H9 (cell line): ENCODE measurements at regions not wholly inside any gene's neighbourhood (a gene's known extent, or its start where the extent isn't known, plus 50 kb on each side); places are given as distances from the start of the nearest gene placed in this dataset.

Experiments
- DNase-seq: peaks from one replicate; pipeline ENCODE4 v3.0.0-alpha.2; 2017
- H2AFZ ChIP-seq: one replicate; pipeline ENCODE4 v1.6.1; 2013; ENCODE audit warnings: mild to moderate bottlenecking, low read length, control low read depth, moderate library complexity
- H2AK5ac ChIP-seq: 2 replicates; pipeline ENCODE4 v1.6.1; 2013; ENCODE audit warnings: low read length, control low read depth, mixed read lengths; ENCODE audit not compliant: insufficient read length
- H2BK120ac ChIP-seq: one replicate; pipeline ENCODE4 v1.6.1; 2013; ENCODE audit warnings: low read depth, mild to moderate bottlenecking, low read length, control low read depth, inconsistent platforms; ENCODE audit not compliant: poor library complexity, severe bottlenecking
- H2BK12ac ChIP-seq: 2 replicates; pipeline ENCODE4 v1.6.1; 2013; ENCODE audit warnings: low read length, control low read depth, mixed read lengths, low read depth; ENCODE audit not compliant: insufficient read length
- H2BK15ac ChIP-seq: 2 replicates; pipeline ENCODE4 v1.6.1; 2013; ENCODE audit warnings: low read depth, low read length, control low read depth
- H2BK20ac ChIP-seq: one replicate; pipeline ENCODE4 v1.6.1; 2013; ENCODE audit warnings: low read depth, mild to moderate bottlenecking, low read length, control low read depth, inconsistent platforms; ENCODE audit not compliant: poor library complexity, severe bottlenecking
- H2BK5ac ChIP-seq: 2 replicates; pipeline ENCODE4 v1.6.1; 2013; ENCODE audit warnings: low read length, control low read depth, mixed read lengths; ENCODE audit not compliant: insufficient read length
- H3K14ac ChIP-seq: 2 replicates; pipeline ENCODE4 v1.6.1; 2013; ENCODE audit warnings: low read length, control low read depth; ENCODE audit not compliant: insufficient read depth
- H3K18ac ChIP-seq: 2 replicates; pipeline ENCODE4 v1.6.1; 2013; ENCODE audit warnings: low read depth, mild to moderate bottlenecking, mixed read lengths, low read length, control low read depth; ENCODE audit not compliant: insufficient read length
- H3K23ac ChIP-seq: 2 replicates; pipeline ENCODE4 v1.6.1; 2013; ENCODE audit warnings: low read length, control low read depth, mixed read lengths, low read depth; ENCODE audit not compliant: insufficient read length
- H3K23me2 ChIP-seq: 2 replicates; pipeline ENCODE4 v1.6.1; 2013; ENCODE audit warnings: low read depth, mild to moderate bottlenecking, mixed read lengths, low read length, control low read depth; ENCODE audit not compliant: insufficient read length, poor library complexity, severe bottlenecking
- H3K27ac ChIP-seq: 2 replicates; pipeline ENCODE4 v1.5.1; 2013; ENCODE audit warnings: low read length, control low read depth, mixed read lengths, low read depth; ENCODE audit not compliant: insufficient read length
- H3K27me3 ChIP-seq: 2 replicates; pipeline ENCODE4 v1.6.1; 2013; ENCODE audit warnings: low read length, control low read depth, inconsistent platforms; ENCODE audit not compliant: insufficient read depth
- H3K4ac ChIP-seq: 2 replicates; pipeline ENCODE4 v1.6.1; 2013; ENCODE audit warnings: low read depth, mild to moderate bottlenecking, control low read depth, inconsistent platforms, low read length, moderate library complexity
- H3K4me1 ChIP-seq: 2 replicates; pipeline ENCODE4 v1.6.1; 2013; ENCODE audit warnings: low read length, control low read depth, inconsistent platforms; ENCODE audit not compliant: insufficient read depth
- H3K4me2 ChIP-seq: 2 replicates; pipeline ENCODE4 v1.6.1; 2013; ENCODE audit warnings: low read length, control low read depth, mixed read lengths; ENCODE audit not compliant: insufficient read length, insufficient read depth
- H3K56ac ChIP-seq: 2 replicates; pipeline ENCODE4 v1.6.1; 2013; ENCODE audit warnings: low read depth, mild to moderate bottlenecking, mixed read lengths, low read length, control low read depth; ENCODE audit not compliant: insufficient read length
- H3K79me1 ChIP-seq: 2 replicates; pipeline ENCODE4 v1.6.1; 2013; ENCODE audit warnings: low read depth, mild to moderate bottlenecking, moderate library complexity, low read length, control low read depth, inconsistent platforms; ENCODE audit not compliant: insufficient read depth, poor library complexity, severe bottlenecking
- H3K79me2 ChIP-seq: 2 replicates; pipeline ENCODE4 v1.6.1; 2013; ENCODE audit warnings: low read length, control low read depth, inconsistent platforms; ENCODE audit not compliant: insufficient read depth
- H3K9ac ChIP-seq: 2 replicates; pipeline ENCODE4 v1.6.1; 2013; ENCODE audit warnings: low read length, control low read depth, mixed read lengths; ENCODE audit not compliant: insufficient read length; ENCODE audit errors: extremely low read depth
- H3K9me3 ChIP-seq: one replicate; pipeline ENCODE4 v1.6.1; 2013; ENCODE audit warnings: low read depth, low read length, inconsistent platforms; ENCODE audit not compliant: control insufficient read depth
- H3T11ph ChIP-seq: one replicate; pipeline ENCODE4 v1.6.1; 2013; ENCODE audit warnings: mild to moderate bottlenecking, low read length, control low read depth, inconsistent platforms
- H4K20me1 ChIP-seq: one replicate; pipeline ENCODE4 v1.6.1; 2013; ENCODE audit not compliant: control insufficient read depth, insufficient read length, insufficient read depth
- H4K5ac ChIP-seq: 2 replicates; pipeline ENCODE4 v1.6.1; 2013; ENCODE audit warnings: low read depth, mild to moderate bottlenecking, mixed read lengths, low read length, control low read depth; ENCODE audit not compliant: insufficient read length
- H4K8ac ChIP-seq: replicated peaks from 2 replicates; pipeline ENCODE4 v1.6.1; 2013; ENCODE audit warnings: low read length, control low read depth, mixed read lengths, low read depth; ENCODE audit not compliant: insufficient read length
- H4K91ac ChIP-seq: 2 replicates; pipeline ENCODE4 v1.6.1; 2013; ENCODE audit warnings: low read depth, mild to moderate bottlenecking, moderate library complexity, mixed read lengths, low read length, control low read depth; ENCODE audit not compliant: insufficient read length
- H3K27ac Mint-ChIP-seq, 3 experiments: 2 replicates in 2 of 3; 3 replicates in 1 of 3; pipeline ENCODE4 v1.8.0; 2020 to 2021; ENCODE audit warnings: mixed read lengths in 3 of 3, mild to moderate bottlenecking in 1 of 3, moderate library complexity in 1 of 3
- H3K27me3 Mint-ChIP-seq: 2 replicates; pipeline ENCODE4 v1.8.0; 2021; ENCODE audit warnings: low read depth, mild to moderate bottlenecking, moderate library complexity, mixed read lengths
- H3K36me3 Mint-ChIP-seq, 3 experiments: 2 replicates in 2 of 3; 3 replicates in 1 of 3; pipeline ENCODE4 v1.8.0; 2020 to 2021; ENCODE audit warnings: low read depth in 3 of 3, mixed read lengths in 3 of 3; ENCODE audit not compliant: insufficient read depth in 1 of 3
- H3K4me1 Mint-ChIP-seq, 2 experiments: 2 replicates each; pipeline ENCODE4 v1.8.0; 2020; ENCODE audit warnings: mixed read lengths in 2 of 2
- H3K4me3 Mint-ChIP-seq, 2 experiments: 2 replicates in 1 of 2; 3 replicates in 1 of 2; pipeline ENCODE4 v1.8.0; 2020 to 2021; ENCODE audit warnings: mild to moderate bottlenecking in 2 of 2, mixed read lengths in 2 of 2, moderate library complexity in 1 of 2
- H3K9me3 Mint-ChIP-seq, 2 experiments: 2 replicates in 1 of 2; 3 replicates in 1 of 2; pipeline ENCODE4 v1.8.0; 2020; ENCODE audit warnings: mild to moderate bottlenecking in 2 of 2, mixed read lengths in 2 of 2, moderate library complexity in 1 of 2
- WGBS: extraction: QIAGEN DNeasy Blood & Tissue Kit; methylation state at CpG from one replicate; pipeline ENCODE4 v1.1.7; 2013; ENCODE audit warnings: missing lambda C conversion rate, low lambda C conversion rate, mixed read lengths; ENCODE audit not compliant: insufficient read length; ENCODE audit errors: extremely low coverage; 5-methylcytosine and 5-hydroxymethylcytosine counted together
- TF ChIP-seq, protein P1 (sequence below): fragments of 200-600 bp; sonication (generic); conservative IDR thresholded peaks from 3 replicates; pipeline ENCODE4 v1.8.0; 2021; ENCODE audit warnings: antibody characterized with exemption, mild to moderate bottlenecking

DNA sequence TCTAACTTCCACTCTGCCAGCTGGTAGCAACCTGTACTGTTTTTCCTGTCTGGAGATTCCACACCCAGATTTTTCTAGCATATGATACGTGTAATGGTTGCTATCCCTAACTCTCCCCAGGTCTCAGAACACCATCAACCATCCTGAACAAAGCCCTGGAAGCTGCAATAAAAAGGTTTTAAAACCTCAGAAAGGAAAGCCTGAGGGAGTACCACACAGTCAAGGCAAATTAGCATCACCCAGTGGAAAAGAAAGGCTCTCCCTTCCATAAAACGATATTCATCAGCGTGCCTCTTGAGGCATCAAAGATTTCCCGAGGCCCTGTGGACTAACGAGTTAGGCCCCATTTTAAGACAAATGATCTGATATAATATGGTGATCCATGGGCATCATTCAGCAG, 421.0 kb downstream of the ADGRL2 start:
- H3K18ac ChIP-seq, result no peak overlapping the region
- no peak overlapping the region for H2AFZ ChIP-seq
- Mint-ChIP-seq H3K9me3 (no peaks in the 10 kb centered on the region), H3K4me3 (no peak overlapping the region), H3K4me1 (peaks cover 6 to 11% of the 10 kb centered on the region in 2 experiments), H3K27me3 (no peaks in the 10 kb centered on the region; the same call in 1 of the 2 replicates), H3K27ac (no peak overlapping the region), H3K36me3 (no peaks in the 10 kb centered on the region)
- no peaks in the 10 kb centered on the region for H3K27me3 ChIP-seq
- no peak overlapping the region for H4K91ac ChIP-seq
- DNase-seq, result no peak
- H3K27ac ChIP-seq, result no peak overlapping the region
- H3K23ac ChIP-seq, result no peak overlapping the region
- no peaks in the 10 kb centered on the region for H3K79me1 ChIP-seq
- no peak overlapping the region for H4K5ac ChIP-seq
- no peak overlapping the region for H3T11ph ChIP-seq
- TF ChIP-seq, protein P1, sequence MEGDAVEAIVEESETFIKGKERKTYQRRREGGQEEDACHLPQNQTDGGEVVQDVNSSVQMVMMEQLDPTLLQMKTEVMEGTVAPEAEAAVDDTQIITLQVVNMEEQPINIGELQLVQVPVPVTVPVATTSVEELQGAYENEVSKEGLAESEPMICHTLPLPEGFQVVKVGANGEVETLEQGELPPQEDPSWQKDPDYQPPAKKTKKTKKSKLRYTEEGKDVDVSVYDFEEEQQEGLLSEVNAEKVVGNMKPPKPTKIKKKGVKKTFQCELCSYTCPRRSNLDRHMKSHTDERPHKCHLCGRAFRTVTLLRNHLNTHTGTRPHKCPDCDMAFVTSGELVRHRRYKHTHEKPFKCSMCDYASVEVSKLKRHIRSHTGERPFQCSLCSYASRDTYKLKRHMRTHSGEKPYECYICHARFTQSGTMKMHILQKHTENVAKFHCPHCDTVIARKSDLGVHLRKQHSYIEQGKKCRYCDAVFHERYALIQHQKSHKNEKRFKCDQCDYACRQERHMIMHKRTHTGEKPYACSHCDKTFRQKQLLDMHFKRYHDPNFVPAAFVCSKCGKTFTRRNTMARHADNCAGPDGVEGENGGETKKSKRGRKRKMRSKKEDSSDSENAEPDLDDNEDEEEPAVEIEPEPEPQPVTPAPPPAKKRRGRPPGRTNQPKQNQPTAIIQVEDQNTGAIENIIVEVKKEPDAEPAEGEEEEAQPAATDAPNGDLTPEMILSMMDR, result no peak
- H3K9me3 ChIP-seq, result no peaks in the 10 kb centered on the region
- H4K8ac ChIP-seq, result no peak overlapping the region
- no peaks in the 10 kb centered on the region for H3K4me1 ChIP-seq
- no peak overlapping the region for H3K4ac ChIP-seq
- H2BK12ac ChIP-seq, result no peak overlapping the region
- H2BK20ac ChIP-seq, result no peak overlapping the region
- no peak overlapping the region for H3K4me2 ChIP-seq
- no peak overlapping the region for H2BK15ac ChIP-seq
- no peak overlapping the region for H3K14ac ChIP-seq
- H2BK5ac ChIP-seq, result no peak overlapping the region
- H3K56ac ChIP-seq, result no peak overlapping the region
- H2BK120ac ChIP-seq, result no peak overlapping the region
- no CpG with 5 or more reads among the region's 5 CpGs for WGBS
- no peak overlapping the region for H3K9ac ChIP-seq
- H2AK5ac ChIP-seq, result no peak overlapping the region
- H4K20me1 ChIP-seq, result no peaks in the 10 kb centered on the region
- no peaks in the 10 kb centered on the region for H3K23me2 ChIP-seq
- no peaks in the 10 kb centered on the region for H3K79me2 ChIP-seq
